Frontal cortex (tissue), 3 donors: ENCODE measurements at regions not wholly inside any gene's neighbourhood (a gene's known extent, or its start where the extent isn't known, plus 50 kb on each side); places are given as distances from the start of the nearest gene placed in this dataset.
"Not testable (repeated sequence)": the region's sequence is repeated elsewhere in the genome, so short reads cannot be mapped to it uniquely, and the experiment has no call there.

Source experiments
- DNase-seq, 2 donors: peaks; one replicate each; pipeline ENCODE4 v3.0.0; 2012; ENCODE audit warnings: low spot score in 2 of 2
- FAIRE-seq: peaks from 2 replicates; lab custom pipeline; 2012; peaks lifted over from hg19 to GRCh38; lab: Jason Lieb, UNC
- donor health status: control.
- donor health status: control.
- donor health status: control.

- no peak for DNase-seq
- FAIRE-seq: no peak
These were observed 63.2 kb downstream of the NENF start for GRCh38 chr1:212495766-212496494.

DNA sequence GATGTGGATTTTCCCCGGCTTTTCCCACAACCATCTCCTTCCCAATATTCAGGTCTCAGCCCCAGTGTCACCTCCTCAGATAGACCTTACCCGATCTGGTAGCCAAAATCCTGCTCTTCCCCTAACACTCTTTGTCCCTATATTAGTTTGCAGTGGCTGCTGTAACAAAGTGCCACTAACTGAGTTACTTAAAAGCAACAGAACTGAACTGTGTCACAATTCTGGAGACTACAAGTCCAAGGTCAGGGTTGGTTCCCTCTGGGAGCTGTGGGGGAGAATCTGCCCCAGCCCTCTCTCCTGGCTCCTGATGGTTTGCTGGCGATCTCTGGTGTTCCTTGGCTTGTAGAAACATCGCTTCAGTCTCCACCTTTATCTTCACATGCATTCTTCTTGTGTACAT, 64.0 kb downstream of the NENF start:
- FAIRE-seq: no peak

GRCh38 chr1:212497553-212497952, 64.8 kb downstream of the NENF start:
- FAIRE-seq: no peak

More for the DNA sequence above, 64.0 kb downstream of the NENF start:
- no peak for DNase-seq

DNA sequence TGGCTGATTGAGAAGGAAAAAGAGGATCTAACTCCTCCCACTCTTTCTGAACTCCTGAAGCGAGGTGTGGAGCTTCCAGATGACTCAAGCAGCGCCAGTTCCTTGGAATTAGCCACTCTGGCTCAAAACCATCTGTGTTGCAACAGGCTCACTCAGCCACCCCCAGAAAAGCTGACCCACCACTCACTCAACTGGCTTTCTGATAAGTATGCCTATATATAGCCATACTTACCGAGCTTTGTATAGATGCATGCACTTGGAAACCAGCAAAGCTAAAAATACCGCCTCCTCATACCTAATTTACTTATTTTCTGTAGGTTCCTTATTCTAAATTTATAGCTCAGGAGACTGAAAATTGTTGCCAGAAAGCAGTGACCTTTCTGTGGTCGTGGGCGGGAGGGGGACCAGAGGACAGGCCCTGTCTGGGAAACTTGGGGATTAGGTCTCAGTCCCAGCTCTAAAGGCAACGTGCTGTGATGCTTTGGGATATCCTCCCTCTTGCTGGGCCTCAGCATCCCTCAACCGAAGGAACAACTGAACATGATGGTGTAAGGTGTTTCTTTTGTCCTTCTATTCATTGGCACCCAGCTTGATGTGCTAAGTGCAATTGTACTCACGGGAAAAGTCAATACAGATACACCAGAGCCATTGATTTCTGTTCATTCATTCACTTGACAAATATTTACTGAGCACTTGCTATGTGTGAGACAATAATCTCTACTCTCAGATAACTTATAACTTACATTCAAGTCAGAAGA, 65.7 kb downstream of the NENF start:
- no peak for FAIRE-seq
- no peak for DNase-seq

More at GRCh38 chr1:212497553-212497952, 64.8 kb downstream of the NENF start:
- no peak for DNase-seq

- DNase-seq (no peak), FAIRE-seq (no peak)
These were observed 67.6 kb downstream of the NENF start for GRCh38 chr1:212500351-212500750.

DNA sequence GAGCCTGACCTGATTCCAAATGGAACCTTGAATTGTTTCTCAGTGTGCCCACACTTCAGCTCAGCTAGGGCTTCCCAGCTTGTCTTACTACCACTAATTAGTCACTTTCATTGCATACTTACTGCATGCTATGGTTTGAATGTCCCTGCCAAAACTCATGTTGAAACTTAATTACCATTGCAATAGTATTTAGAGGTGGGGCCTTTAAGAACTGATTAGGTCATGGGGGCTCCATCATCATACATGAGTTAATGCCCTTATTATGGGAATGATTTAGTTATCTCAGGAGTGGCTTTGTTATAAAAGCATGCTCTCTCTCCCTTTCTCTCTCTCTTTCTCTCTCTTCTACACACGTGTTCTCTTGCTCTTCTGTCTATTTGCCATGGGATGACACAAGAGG, 68.3 kb downstream of the NENF start:
- FAIRE-seq (no peak), DNase-seq (no peak)

DNA sequence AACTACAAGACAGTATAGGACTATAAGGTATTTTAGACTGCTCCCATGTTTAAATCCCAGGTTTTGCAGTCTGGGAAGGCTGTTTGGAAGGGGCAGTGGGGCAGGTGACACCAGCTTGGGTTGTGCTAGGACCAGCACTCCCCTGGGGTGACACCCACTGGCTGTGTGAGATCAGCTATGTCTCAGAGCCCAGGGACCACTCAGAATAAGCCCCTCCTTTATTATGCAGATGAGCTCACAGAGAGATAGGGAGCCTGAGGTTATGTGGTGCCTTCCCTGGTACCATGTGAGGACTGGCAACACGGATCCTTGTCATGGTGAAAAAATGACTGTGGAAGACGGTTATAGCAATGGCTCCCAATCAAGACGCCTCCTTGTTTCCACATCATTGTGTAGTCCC, 71.0 kb downstream of the NENF start:
- no peak for FAIRE-seq
- DNase-seq: no peak

- DNase-seq (no peak), FAIRE-seq (no peak)
These were observed 71.6 kb downstream of the NENF start for GRCh38 chr1:212504171-212504803.

DNA sequence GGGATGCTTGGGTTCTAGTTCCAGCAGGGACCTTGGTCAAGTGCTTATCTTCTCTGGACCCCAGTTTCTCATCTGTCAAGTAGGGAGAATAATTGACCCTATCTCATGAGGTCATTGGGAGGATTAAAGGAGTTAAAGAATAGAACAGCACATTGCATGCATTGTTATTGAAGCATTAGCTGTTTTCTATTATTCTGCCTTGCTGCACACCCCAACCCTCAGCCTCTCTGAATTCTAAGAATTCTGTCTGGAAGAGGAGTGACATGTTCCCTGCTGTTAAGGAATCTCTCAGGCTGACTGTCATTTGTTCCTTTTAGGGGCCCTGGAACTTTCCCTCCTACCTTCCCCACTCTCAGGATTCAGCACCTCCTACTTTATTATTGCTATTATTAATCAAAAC, 73.9 kb downstream of the NENF start:
- FAIRE-seq: no peak

GRCh38 chr1:212507369-212507768, 74.6 kb downstream of the NENF start:
- no peak for DNase-seq

More for the DNA sequence above, 73.9 kb downstream of the NENF start:
- no peak for DNase-seq

DNA sequence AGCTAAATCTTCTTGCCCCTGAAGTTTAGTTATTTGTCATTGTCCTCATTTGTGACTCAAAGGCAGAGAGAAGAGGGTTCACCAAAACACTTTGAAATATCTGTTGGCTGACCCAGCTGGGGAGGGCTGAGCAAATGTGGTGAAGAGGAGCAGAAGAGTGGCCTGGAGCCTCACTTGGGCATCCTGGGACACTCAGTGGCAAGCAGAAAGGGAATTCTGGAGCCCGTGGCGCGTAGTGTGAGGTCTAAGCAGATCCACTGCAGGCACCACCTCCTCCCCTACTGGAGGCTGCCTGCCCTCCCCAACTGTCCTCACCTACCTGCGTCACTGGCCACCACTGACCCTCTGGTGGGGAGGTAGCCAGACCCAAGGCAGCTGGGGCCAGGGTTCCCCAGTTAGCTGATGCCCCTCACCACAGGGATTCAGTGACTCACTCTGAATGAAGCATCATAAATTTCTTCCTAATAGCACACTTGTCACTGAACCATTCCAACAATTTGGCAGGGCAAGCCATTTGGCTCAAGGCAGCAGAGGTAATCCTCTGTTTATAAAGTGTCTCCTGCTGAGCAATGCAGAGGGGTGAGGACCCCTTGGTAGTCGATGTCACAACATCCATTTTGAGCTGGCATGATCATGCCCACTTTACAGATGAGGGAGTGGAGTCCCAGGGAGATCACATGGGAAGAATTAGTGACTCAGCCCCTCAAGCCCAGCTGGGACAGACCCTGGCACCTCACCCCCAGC, 80.3 kb downstream of the NENF start:
- DNase-seq: no peak

More at GRCh38 chr1:212507369-212507768, 74.6 kb downstream of the NENF start:
- FAIRE-seq: no peak

GRCh38 chr1:212513586-212513985, 80.9 kb downstream of the NENF start:
- DNase-seq (no peak), FAIRE-seq (no peak)

More for the DNA sequence above, 80.3 kb downstream of the NENF start:
- FAIRE-seq: no peak

- FAIRE-seq: no peak
- peak in 1 of 2 donors; percentile 57 for DNase-seq
These were observed 81.4 kb downstream of the NENF start for GRCh38 chr1:212514056-212514614.

DNA sequence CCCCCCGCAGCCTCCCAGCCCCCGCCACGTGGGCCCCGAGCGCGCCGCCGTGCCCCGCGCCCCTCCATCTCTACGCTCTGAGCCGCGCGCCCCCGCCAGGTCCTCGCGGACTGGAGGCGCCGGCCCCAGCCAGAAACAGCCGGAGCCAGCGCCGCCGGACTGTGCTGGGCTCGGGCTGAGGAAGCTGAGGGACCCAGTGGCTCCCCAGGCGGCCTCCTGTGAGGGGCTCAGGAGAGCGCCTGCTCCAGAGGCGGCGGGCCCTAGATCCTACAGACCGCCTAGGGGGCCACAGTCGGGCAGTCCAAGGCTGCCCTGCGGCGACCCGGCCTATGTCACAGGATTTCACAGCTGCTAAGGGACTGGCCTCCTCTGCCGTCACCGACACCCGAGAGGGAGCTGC, 82.1 kb downstream of the NENF start:
- FAIRE-seq (no peak), DNase-seq (peak in 1 of 2 donors; percentile 56)

GRCh38 chr1:212515329-212515760, 82.6 kb downstream of the NENF start:
- FAIRE-seq (no peak), DNase-seq (no peak)

DNA sequence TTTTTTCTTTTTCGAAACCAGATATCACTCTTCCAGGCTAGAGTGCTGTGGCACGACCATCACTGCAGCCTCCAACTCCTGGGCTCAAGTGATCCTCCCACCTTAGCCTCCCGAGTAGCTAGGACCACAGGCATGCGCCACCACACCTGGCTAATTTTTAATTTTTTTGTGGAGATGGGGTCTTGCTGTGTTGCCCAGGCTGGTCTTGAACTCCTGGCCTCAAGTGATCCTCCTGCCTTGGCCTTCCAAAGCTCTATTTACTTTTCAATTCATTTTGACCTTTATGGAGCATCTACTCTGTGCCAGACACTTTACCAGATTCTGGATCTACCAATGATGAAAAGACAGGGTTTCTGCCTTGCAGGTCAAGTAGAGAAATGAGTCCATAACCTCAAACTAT, 83.3 kb downstream of the NENF start:
- FAIRE-seq, DNase-seq: not testable (repeated sequence)

GRCh38 chr1:212518188-212519054, 85.7 kb downstream of the NENF start:
- DNase-seq (no peak), FAIRE-seq (no peak)

DNA sequence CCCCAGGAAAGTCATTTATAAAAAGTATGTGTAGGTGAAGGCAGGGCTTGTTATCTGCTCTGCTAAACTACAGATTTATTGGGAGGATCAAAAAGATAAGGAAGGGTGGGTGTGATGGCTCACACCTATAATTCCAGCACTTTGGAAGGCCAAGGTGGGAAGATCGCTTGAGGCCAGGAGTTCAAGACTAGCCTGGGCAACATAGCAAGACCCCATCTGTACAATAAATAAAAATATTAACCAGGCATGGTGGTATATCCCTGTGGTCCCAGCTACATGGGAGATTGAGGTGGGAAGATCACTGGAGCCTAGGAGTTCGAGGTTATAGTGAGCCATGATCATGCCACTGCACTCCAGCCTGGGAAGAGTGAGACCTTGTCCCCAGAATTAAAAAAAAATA, 86.4 kb downstream of the NENF start:
- no peak for FAIRE-seq
- no peak for DNase-seq

GRCh38 chr1:212520299-212520698, 87.6 kb downstream of the NENF start:
- DNase-seq (no peak), FAIRE-seq (no peak)
